HuH-7.5 (cell line): ENCODE measurements at regions not wholly inside any gene's neighbourhood (a gene's known extent, or its start where the extent isn't known, plus 50 kb on each side); places are given as distances from the start of the nearest gene placed in this dataset.
A peak's percentile ranks its signal among the peaks of the same experiment; 100 is the strongest.

Experiments used
- DNase-seq: peaks from one replicate; pipeline ENCODE4 v3.0.0; 2011; ENCODE audit warnings: low spot score

- DNase-seq: no peak
Measured at GRCh38 chr6:113148566-113148965, 708.6 kb upstream of the MARCKS start.

GRCh38 chr6:113149511-113149910 lies 707.6 kb upstream of the MARCKS start:
- no peak for DNase-seq

GRCh38 chr6:113160306-113161017 lies 696.7 kb upstream of the MARCKS start:
- DNase-seq: no peak

- DNase-seq: no peak
Measured at GRCh38 chr6:113161018-113161315, 696.2 kb upstream of the MARCKS start.

- no peak for DNase-seq
Measured at GRCh38 chr6:113162739-113163138, 694.4 kb upstream of the MARCKS start.

GRCh38 chr6:113168057-113168456 lies 689.1 kb upstream of the MARCKS start:
- no peak for DNase-seq

- no peak for DNase-seq
Measured at GRCh38 chr6:113169484-113169883, 687.7 kb upstream of the MARCKS start.

- DNase-seq: no peak
Measured at GRCh38 chr6:113170454-113170853, 686.7 kb upstream of the MARCKS start.

GRCh38 chr6:113171882-113172281 lies 685.3 kb upstream of the MARCKS start:
- DNase-seq: no peak

GRCh38 chr6:113172531-113172966 lies 684.6 kb upstream of the MARCKS start:
- DNase-seq: peak; percentile 7

- no peak for DNase-seq
Measured at GRCh38 chr6:113178349-113178748, 678.8 kb upstream of the MARCKS start.

- DNase-seq: no peak
Measured at GRCh38 chr6:113181164-113181563, 676.0 kb upstream of the MARCKS start.

- DNase-seq: no peak
Measured at GRCh38 chr6:113182370-113183141, 674.6 kb upstream of the MARCKS start.

- no peak for DNase-seq
Measured at GRCh38 chr6:113184291-113184690, 672.9 kb upstream of the MARCKS start.

- no peak for DNase-seq
Measured at GRCh38 chr6:113184736-113185135, 672.4 kb upstream of the MARCKS start.

- DNase-seq: no peak
Measured at GRCh38 chr6:113185299-113185698, 671.8 kb upstream of the MARCKS start.

- DNase-seq: no peak
Measured at GRCh38 chr6:113187661-113188060, 669.5 kb upstream of the MARCKS start.

- DNase-seq: no peak
Measured at GRCh38 chr6:113188962-113189361, 668.2 kb upstream of the MARCKS start.

GRCh38 chr6:113190170-113190569 lies 667.0 kb upstream of the MARCKS start:
- no peak for DNase-seq

- DNase-seq: no peak
Measured at GRCh38 chr6:113194090-113194489, 663.1 kb upstream of the MARCKS start.

- DNase-seq: no peak
Measured at GRCh38 chr6:113202852-113203714, 654.1 kb upstream of the MARCKS start.

- DNase-seq: no peak
Measured at GRCh38 chr6:113203715-113204110, 653.4 kb upstream of the MARCKS start.

GRCh38 chr6:113205553-113205952 lies 651.6 kb upstream of the MARCKS start:
- DNase-seq: no peak
